GM12878 (cell line): ENCODE measurements at regions not wholly inside any gene's neighbourhood (a gene's known extent, or its start where the extent isn't known, plus 50 kb on each side); places are given as distances from the start of the nearest gene placed in this dataset.

Source experiments
- ATAC-seq: fragments of 200-7000 bp; cut with Tn5 transposase; 3 replicates; pipeline ENCODE4 v1.9.1; 2020; ENCODE audit warnings: mild to moderate bottlenecking, moderate library complexity
- BruUV-seq: library from RNA; stranded (reverse); fragments of 400-500 nt; replicated peaks from 2 replicates; lab custom pipeline; 2021; lab: Mats Ljungman, UMichigan
- CTCF ChIA-PET: fragments of 300-600 bp; sonication (Branson Sonifier 250); formaldehyde crosslinking; extraction: SDS; loops from one replicate; lab custom pipeline; 2021; ENCODE audit warnings: inconsistent platforms; lab: Yijun Ruan, JAX
- POLR2A ChIA-PET: fragments of 350-600 bp; formaldehyde crosslinking; extraction: SDS; loops from one replicate; lab custom pipeline; 2021; ENCODE audit warnings: inconsistent platforms; lab: Charles Lee
- RAD21 ChIA-PET: fragments of 300-600 bp; sonication (Branson Sonifier 250); formaldehyde crosslinking; loops from one replicate; lab custom pipeline; 2023; ENCODE audit warnings: antibody characterized with exemption; ENCODE audit not compliant: unreplicated experiment; lab: Charles Lee
- SMC1A ChIA-PET: fragments of 300-600 bp; sonication (Branson Sonifier 250); formaldehyde crosslinking; loops from one replicate; lab custom pipeline; 2023; ENCODE audit not compliant: unreplicated experiment, uncharacterized antibody; lab: Charles Lee
- DNase-seq: peaks from one replicate; pipeline ENCODE4 v3.0.0-alpha.2; 2011; ENCODE audit warnings: low read depth, low spot score
- FAIRE-seq: peaks from 3 replicates; lab custom pipeline; 2011; peaks lifted over from hg19 to GRCh38; lab: Jason Lieb, UNC
- H2AFZ ChIP-seq: 2 replicates; pipeline ENCODE4 v1.6.0; 2011; ENCODE audit warnings: low read depth, low read length, control low read depth; ENCODE audit not compliant: control insufficient read depth
- H3K27ac ChIP-seq: 2 replicates; pipeline ENCODE4 v1.5.1; 2011; ENCODE audit warnings: control low read depth; ENCODE audit not compliant: control insufficient read depth, insufficient read depth
- H3K27me3 ChIP-seq, 2 experiments: replicated peaks in 1 of 2; 2 replicates each; pipeline versions ENCODE4 v1.6.0 to v1.6.1; 2011; ENCODE audit warnings: low read length in 1 of 2; ENCODE audit not compliant: control insufficient read depth in 2 of 2, insufficient read depth in 2 of 2
- H3K36me3 ChIP-seq, 2 experiments: 2 replicates each; pipeline ENCODE4 v1.5.1; 2011; ENCODE audit warnings: low read length in 1 of 2; ENCODE audit not compliant: control insufficient read depth in 2 of 2, insufficient read depth in 2 of 2
- H3K4me1 ChIP-seq: 2 replicates; pipeline ENCODE4 v1.6.1; 2011; ENCODE audit warnings: mild to moderate bottlenecking, low read length, moderate library complexity, mixed read lengths; ENCODE audit not compliant: control insufficient read depth, insufficient read depth
- H3K4me2 ChIP-seq: 2 replicates; pipeline ENCODE4 v1.6.0; 2011; ENCODE audit warnings: control low read depth; ENCODE audit not compliant: control insufficient read depth, insufficient read depth
- H3K4me3 ChIP-seq: fragments of 200-600 bp; sonication (generic); 2 replicates; pipeline ENCODE4 v1.5.1; 2016
- H3K79me2 ChIP-seq: 2 replicates; pipeline ENCODE4 v1.6.0; 2011; ENCODE audit warnings: low read length; ENCODE audit not compliant: control insufficient read depth, insufficient read depth
- H3K9ac ChIP-seq: 2 replicates; pipeline ENCODE4 v1.8.0; 2011; ENCODE audit warnings: low read length, control low read depth, mixed read lengths; ENCODE audit not compliant: control insufficient read depth, insufficient read depth
- H3K9me3 ChIP-seq: replicated peaks from 3 replicates; pipeline ENCODE4 v1.5.1; 2011; ENCODE audit warnings: mild to moderate bottlenecking, low read length; ENCODE audit not compliant: control insufficient read depth, insufficient read depth
- H4K20me1 ChIP-seq: 2 replicates; pipeline ENCODE4 v1.6.0; 2011; ENCODE audit not compliant: control insufficient read depth, insufficient read depth
- ATF7 ChIP-seq: fragments of 450-650 bp; IDR thresholded peaks from 2 replicates; pipeline ENCODE4 v1.6.1; 2016; ENCODE audit warnings: low read depth, mild to moderate bottlenecking
- CBFB ChIP-seq: IDR thresholded peaks from 2 replicates; pipeline ENCODE4 v1.6.1; 2016; ENCODE audit warnings: antibody characterized with exemption, low read depth
- DPF2 ChIP-seq: fragments of 450-650 bp; IDR thresholded peaks from 2 replicates; pipeline ENCODE4 v1.6.1; 2017; ENCODE audit warnings: mild to moderate bottlenecking
- E2F8 ChIP-seq: fragments of 450-650 bp; IDR thresholded peaks from 2 replicates; pipeline ENCODE4 v1.6.1; 2018; ENCODE audit warnings: mild to moderate bottlenecking, low read depth, moderate library complexity; ENCODE audit not compliant: partially characterized antibody
- ESRRA ChIP-seq: IDR thresholded peaks from 2 replicates; pipeline ENCODE4 v1.6.1; 2012; ENCODE audit warnings: mild to moderate bottlenecking, low read length, improper control_type of control experiment
- FOXK2 ChIP-seq: fragments of 450-650 bp; IDR thresholded peaks from 2 replicates; pipeline ENCODE4 v1.6.1; 2017; ENCODE audit warnings: mild to moderate bottlenecking, moderate library complexity
- IKZF2 ChIP-seq, 2 experiments: fragments of 450-650 bp; IDR thresholded peaks; 2 replicates each; pipeline ENCODE4 v1.6.1; 2017; ENCODE audit warnings: mild to moderate bottlenecking in 2 of 2, moderate library complexity in 2 of 2
- NBN ChIP-seq: fragments of 450-650 bp; IDR thresholded peaks from 2 replicates; pipeline ENCODE4 v1.6.1; 2016
- NFYA ChIP-seq: IDR thresholded peaks from 2 replicates; pipeline ENCODE4 v1.6.1; 2011; ENCODE audit warnings: low read depth, mild to moderate bottlenecking, low read length, improper control_type of control experiment, borderline replicate concordance
- PBX3 ChIP-seq: IDR thresholded peaks from 2 replicates; pipeline ENCODE4 v1.6.1; 2011; ENCODE audit warnings: mild to moderate bottlenecking, low read depth, low read length, moderate library complexity; ENCODE audit not compliant: insufficient replicate concordance
- POLR2AphosphoS2 ChIP-seq: IDR thresholded peaks from 2 replicates; pipeline ENCODE4 v1.6.1; 2011; ENCODE audit warnings: low read depth, mild to moderate bottlenecking, low read length, improper control_type of control experiment, moderate library complexity
- SMAD5 ChIP-seq: IDR thresholded peaks from 2 replicates; pipeline ENCODE4 v1.6.1; 2016; ENCODE audit warnings: antibody characterized with exemption, low read depth
- SMARCA5 ChIP-seq: fragments of 450-650 bp; IDR thresholded peaks from 2 replicates; pipeline ENCODE4 v1.6.1; 2017; ENCODE audit warnings: mild to moderate bottlenecking
- SP1 ChIP-seq: IDR thresholded peaks from one replicate; pipeline ENCODE4 v1.6.1; 2011; ENCODE audit warnings: low read depth, low read length
- TARDBP ChIP-seq: IDR thresholded peaks from 2 replicates; pipeline ENCODE4 v1.6.1; 2016; ENCODE audit warnings: borderline replicate concordance
- whole genome bisulfite sequencing: methylation state at CpG from one replicate; pipeline ENCODE4 v1.1.6; 2016; ENCODE audit warnings: low lambda C conversion rate; ENCODE audit not compliant: insufficient replicate concordance, insufficient coverage; ENCODE audit errors: missing lambda C conversion rate; 5-methylcytosine and 5-hydroxymethylcytosine counted together
- in situ Hi-C: fragments of 300-500 bp; cut with MboI; formaldehyde crosslinking; loops from 9 replicates; pipeline ENCODE4 v1.14.3; 2018; ENCODE audit warnings: mixed read lengths
- intact Hi-C: fragments of 100-400 bp; cut with micrococcal nuclease; formaldehyde crosslinking; loops from one replicate; pipeline ENCODE4 v1.14.2; 2022; ENCODE audit not compliant: unreplicated experiment

GRCh38 chr6:54574671-54575070 lies 266.4 kb downstream of the TINAG start:
- Histone ChIP-seq H3K9me3 (no peaks in the 10 kb centered on the region), H3K27me3 (no peaks in the 10 kb centered on the region), H3K79me2 (no peaks in the 10 kb centered on the region), H4K20me1 (no peaks in the 10 kb centered on the region), H3K4me2 (no peak overlapping the region), H3K9ac (no peak overlapping the region), H3K4me3 (no peak overlapping the region), H3K36me3 (no peaks in the 10 kb centered on the region), H3K27ac (no peak overlapping the region), H2AFZ (no peak overlapping the region), H3K4me1 (no peaks in the 10 kb centered on the region)
- TF ChIP-seq SMAD5, result no peak
- no peak for TF ChIP-seq FOXK2
- TF ChIP-seq SMARCA5, result no peak
- TF ChIP-seq E2F8, result no peak
- TF ChIP-seq CBFB, result no peak
- TF ChIP-seq NBN, result no peak
- no peak for TF ChIP-seq DPF2
- no peak for TF ChIP-seq ATF7
- TF ChIP-seq ESRRA, result no peak
- no peak for TF ChIP-seq POLR2AphosphoS2
- no peak for TF ChIP-seq IKZF2 (IDR thresholded peaks at IDR 0.05)
- TF ChIP-seq TARDBP, result no peak
- TF ChIP-seq SP1, result no peak
- no peak for TF ChIP-seq NFYA
- no peak for TF ChIP-seq PBX3
- in situ Hi-C loops, result no loop called here
- intact Hi-C loops, result no loop called here
- no peak for FAIRE-seq
- 36% methylated on average over 1 of the region's 1 CpG for WGBS
- no peak for DNase-seq
- SMC1A ChIA-PET, result no interaction called here
- no TSS peak for BruUV-seq
- RAD21 ChIA-PET, result no interaction called here
- no peak for ATAC-seq
- CTCF ChIA-PET, result no interaction called here
- POLR2A ChIA-PET, result no interaction called here
